Activated T-cell treated with anti-CD3 and anti-CD28 coated beads, Interleukin-2, amount 50 U/mL, for 24 hours (primary cell): ENCODE measurements at regions not wholly inside any gene's neighbourhood (a gene's known extent, or its start where the extent isn't known, plus 50 kb on each side); places are given as distances from the start of the nearest gene placed in this dataset.

Experiments
- DNase-seq: peaks from one replicate; pipeline ENCODE4 v3.0.0-alpha.2; 2020
- H3K27ac Mint-ChIP-seq: 2 replicates; pipeline ENCODE4 v1.8.0; 2020; ENCODE audit warnings: mild to moderate bottlenecking, mixed read lengths
- H3K27me3 Mint-ChIP-seq: 2 replicates; pipeline ENCODE4 v1.8.0; 2020; ENCODE audit warnings: mixed read lengths
- H3K36me3 Mint-ChIP-seq: 2 replicates; pipeline ENCODE4 v1.8.0; 2020; ENCODE audit warnings: low read depth, mixed read lengths
- H3K4me1 Mint-ChIP-seq: 2 replicates; pipeline ENCODE4 v1.8.0; 2020; ENCODE audit warnings: low read depth, mixed read lengths
- H3K4me3 Mint-ChIP-seq: 2 replicates; pipeline ENCODE4 v1.8.0; 2020; ENCODE audit warnings: mild to moderate bottlenecking, moderate library complexity, mixed read lengths
- H3K9me3 Mint-ChIP-seq: 2 replicates; pipeline ENCODE4 v1.8.0; 2020; ENCODE audit warnings: mixed read lengths

DNA sequence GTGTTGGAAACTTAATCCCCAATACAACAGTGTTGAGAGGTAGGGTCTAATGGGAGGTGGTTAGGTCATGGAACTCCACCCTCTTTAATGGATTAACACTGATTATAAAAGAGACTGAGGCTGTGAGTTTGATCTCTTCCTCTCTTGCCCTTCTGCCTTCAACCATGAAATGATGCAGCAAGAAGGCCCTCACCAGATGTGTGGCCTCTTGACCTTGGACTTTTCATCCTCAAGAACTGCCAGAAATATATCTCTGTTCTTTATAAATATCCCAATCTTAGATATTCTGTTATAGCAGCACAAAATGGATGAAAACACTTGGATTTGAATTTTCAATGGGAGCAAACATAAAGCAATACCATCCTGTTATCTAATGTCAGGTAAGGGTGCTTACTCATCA, 67.6 kb downstream of the NMUR2 start:
- no peaks in the 10 kb centered on the region for H3K4me1 Mint-ChIP-seq
- no peaks in the 10 kb centered on the region for H3K9me3 Mint-ChIP-seq
- H3K4me3 Mint-ChIP-seq = no peak overlapping the region
- no peaks in the 10 kb centered on the region for H3K27me3 Mint-ChIP-seq
- no peaks in the 10 kb centered on the region for H3K36me3 Mint-ChIP-seq
- DNase-seq = no peak
- no peak overlapping the region for H3K27ac Mint-ChIP-seq

GRCh38 chr5:152335461-152335860, 69.6 kb downstream of the NMUR2 start:
- H3K27me3 Mint-ChIP-seq = no peaks in the 10 kb centered on the region
- no peak overlapping the region for H3K27ac Mint-ChIP-seq
- no peaks in the 10 kb centered on the region for H3K4me1 Mint-ChIP-seq
- H3K36me3 Mint-ChIP-seq = no peaks in the 10 kb centered on the region
- H3K4me3 Mint-ChIP-seq = no peak overlapping the region
- no peaks in the 10 kb centered on the region for H3K9me3 Mint-ChIP-seq
- no peak for DNase-seq

DNA sequence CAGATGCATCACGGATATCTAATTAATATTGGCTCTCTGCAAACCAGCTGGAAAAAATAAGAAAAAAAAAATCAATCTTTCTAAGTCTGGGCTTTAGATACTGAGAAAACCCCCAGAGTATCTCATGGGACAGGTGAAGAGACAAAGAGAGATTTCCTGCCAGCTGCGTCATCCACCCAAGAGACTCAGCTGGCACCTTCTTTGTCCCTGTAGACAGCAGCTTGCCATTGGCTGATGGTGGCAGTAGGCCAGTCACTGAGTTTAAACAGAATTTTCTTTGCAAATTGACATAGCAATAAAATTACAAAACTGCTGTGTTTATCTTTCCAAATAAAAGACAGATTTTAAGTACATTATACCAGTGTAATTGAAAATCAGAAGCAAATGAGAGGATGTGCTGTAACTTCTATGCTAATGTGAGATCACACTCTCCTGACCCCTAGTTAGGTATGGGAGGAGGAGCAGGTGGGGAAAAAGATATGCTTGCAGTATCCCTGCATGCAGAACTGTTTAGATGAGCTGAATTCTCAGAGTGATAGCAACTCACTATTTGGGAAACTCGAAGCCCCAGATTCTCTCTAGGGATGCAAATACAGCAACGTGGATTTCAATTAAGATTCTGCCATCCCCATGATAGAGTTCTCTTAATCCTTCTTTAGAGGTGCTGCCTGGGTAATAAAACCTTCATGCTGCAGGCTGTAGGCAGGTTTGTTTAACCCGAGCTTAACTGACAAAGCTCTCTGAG, 72.2 kb downstream of the NMUR2 start:
- H3K36me3 Mint-ChIP-seq = no peaks in the 10 kb centered on the region
- H3K9me3 Mint-ChIP-seq = no peaks in the 10 kb centered on the region
- H3K4me3 Mint-ChIP-seq = no peak overlapping the region
- no peak for DNase-seq
- H3K4me1 Mint-ChIP-seq = no peaks in the 10 kb centered on the region
- no peaks in the 10 kb centered on the region for H3K27me3 Mint-ChIP-seq
- H3K27ac Mint-ChIP-seq = no peak overlapping the region

GRCh38 chr5:152331718-152332117, 73.4 kb downstream of the NMUR2 start:
- Mint-ChIP-seq H3K9me3 (peaks cover 3% of the 10 kb centered on the region), H3K4me3 (no peak overlapping the region), H3K27me3 (peaks cover 2% of the 10 kb centered on the region), H3K36me3 (no peaks in the 10 kb centered on the region), H3K4me1 (no peaks in the 10 kb centered on the region), H3K27ac (no peak overlapping the region)
- no peak for DNase-seq

DNA sequence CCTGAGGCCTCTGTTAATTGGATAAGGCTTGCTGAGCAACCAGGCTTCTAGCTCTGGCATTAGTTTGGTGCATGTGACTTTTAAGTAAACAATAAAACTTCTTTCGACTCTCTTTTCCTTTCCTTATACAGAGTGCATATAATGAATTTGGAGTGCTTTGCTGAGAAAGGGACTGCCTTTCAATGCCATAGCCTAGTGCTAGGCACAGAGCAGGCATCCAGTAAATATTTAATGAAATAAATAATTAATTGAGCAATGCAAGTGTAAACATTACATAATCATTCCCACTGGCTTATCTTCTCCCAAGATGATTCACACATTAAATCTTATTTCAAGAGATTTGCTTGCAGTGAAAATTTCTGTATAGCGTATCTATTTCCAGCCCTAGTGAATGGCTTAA, 74.1 kb downstream of the NMUR2 start:
- DNase-seq = no peak
- peaks cover 2% of the 10 kb centered on the region for H3K27me3 Mint-ChIP-seq
- H3K36me3 Mint-ChIP-seq = no peaks in the 10 kb centered on the region
- H3K27ac Mint-ChIP-seq = no peak overlapping the region
- peaks cover 3% of the 10 kb centered on the region for H3K9me3 Mint-ChIP-seq
- H3K4me1 Mint-ChIP-seq = no peaks in the 10 kb centered on the region
- H3K4me3 Mint-ChIP-seq = no peak overlapping the region

DNA sequence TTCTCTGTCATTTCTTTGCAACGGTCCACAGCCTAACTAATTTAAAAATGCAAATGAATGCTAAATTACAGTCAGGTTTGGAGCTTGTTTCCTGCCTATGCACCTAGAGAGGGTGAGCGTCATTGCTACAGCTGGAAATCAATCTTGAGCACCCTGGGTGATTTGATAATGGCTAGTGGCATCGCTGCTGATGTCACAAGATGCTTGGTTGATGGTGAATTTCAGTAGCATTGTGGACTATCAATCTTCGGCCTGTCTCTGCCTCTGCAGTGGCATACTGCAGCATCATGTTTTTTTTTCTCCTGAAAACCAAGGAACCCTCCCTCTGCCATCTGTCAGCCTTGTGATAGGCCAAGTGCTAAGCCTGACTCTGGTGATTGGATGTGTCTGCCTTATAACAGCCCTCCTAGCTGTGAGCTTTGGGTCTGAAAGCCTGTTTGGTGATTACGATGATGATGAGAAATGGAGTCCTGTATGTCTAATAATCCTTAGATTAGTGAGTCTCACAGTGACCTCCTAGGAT, 75.3 kb downstream of the NMUR2 start:
- Mint-ChIP-seq H3K36me3 (no peaks in the 10 kb centered on the region), H3K27me3 (peaks cover 2% of the 10 kb centered on the region), H3K4me1 (no peaks in the 10 kb centered on the region), H3K27ac (no peak overlapping the region), H3K9me3 (peaks cover 3% of the 10 kb centered on the region), H3K4me3 (no peak overlapping the region)
- DNase-seq = no peak

- Mint-ChIP-seq H3K27me3 (peaks cover 2% of the 10 kb centered on the region), H3K36me3 (no peaks in the 10 kb centered on the region), H3K4me1 (no peaks in the 10 kb centered on the region), H3K9me3 (peaks cover 3% of the 10 kb centered on the region), H3K27ac (no peak overlapping the region), H3K4me3 (no peak overlapping the region)
- no peak for DNase-seq
These were observed 75.9 kb downstream of the NMUR2 start for GRCh38 chr5:152329207-152329606.

DNA sequence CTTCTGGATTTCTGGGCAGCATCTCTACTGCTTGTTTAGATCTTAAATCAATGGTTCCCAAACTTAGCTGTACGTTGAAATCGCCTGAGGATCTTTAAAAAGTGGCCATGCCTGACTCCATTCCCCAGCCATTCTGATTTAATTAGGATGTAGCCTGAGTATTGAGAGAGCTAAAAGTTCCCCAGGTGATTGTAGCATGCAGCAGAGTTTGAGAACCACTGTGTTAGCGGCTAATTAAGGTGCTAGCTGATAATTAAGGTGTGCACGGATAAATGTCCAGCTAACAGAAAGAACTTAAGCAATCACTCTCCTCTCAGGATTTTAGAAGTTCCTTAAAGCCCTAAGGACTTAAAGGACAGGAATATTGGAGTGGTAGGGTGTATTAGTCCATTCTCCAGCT, 89.1 kb downstream of the NMUR2 start:
- Mint-ChIP-seq H3K4me3 (no peak overlapping the region), H3K4me1 (no peaks in the 10 kb centered on the region), H3K27me3 (no peaks in the 10 kb centered on the region), H3K27ac (no peak overlapping the region), H3K9me3 (peaks cover 4% of the 10 kb centered on the region), H3K36me3 (no peaks in the 10 kb centered on the region)
- DNase-seq = no peak

DNA sequence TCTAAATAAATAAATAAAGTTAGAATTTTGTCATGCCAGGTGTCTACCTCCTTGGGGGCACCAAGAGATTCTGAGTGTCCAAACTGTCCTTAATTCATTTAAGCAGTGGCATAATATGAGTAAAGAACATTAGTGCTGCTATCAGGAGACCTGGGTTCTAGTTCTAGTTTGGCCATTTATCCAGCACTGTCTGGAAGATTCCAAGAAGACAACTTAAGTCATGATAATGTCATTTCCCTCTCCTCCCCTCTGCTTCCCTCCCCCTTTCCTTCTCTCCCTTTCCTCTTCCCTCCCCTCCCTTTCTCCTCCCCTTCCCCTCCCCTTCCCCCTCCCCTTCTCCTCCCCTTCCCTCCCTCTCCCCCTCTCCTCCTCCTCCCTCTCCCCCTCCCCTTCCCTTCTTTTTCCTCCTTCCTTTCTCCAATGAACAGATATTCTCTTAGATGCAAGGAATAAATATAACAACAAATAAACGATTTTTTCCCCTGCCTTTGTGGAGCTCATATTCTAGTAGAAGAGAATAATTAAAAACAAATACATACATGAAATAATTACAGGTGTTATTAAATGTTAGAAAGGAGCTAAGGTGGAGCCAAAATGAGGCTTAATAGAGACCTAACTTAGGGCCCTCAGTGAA, 90.8 kb downstream of the NMUR2 start:
- Mint-ChIP-seq H3K36me3 (no peaks in the 10 kb centered on the region), H3K27me3 (no peaks in the 10 kb centered on the region), H3K4me1 (no peaks in the 10 kb centered on the region), H3K9me3 (no peaks in the 10 kb centered on the region), H3K4me3 (no peak overlapping the region), H3K27ac (no peak overlapping the region)
- no peak for DNase-seq

DNA sequence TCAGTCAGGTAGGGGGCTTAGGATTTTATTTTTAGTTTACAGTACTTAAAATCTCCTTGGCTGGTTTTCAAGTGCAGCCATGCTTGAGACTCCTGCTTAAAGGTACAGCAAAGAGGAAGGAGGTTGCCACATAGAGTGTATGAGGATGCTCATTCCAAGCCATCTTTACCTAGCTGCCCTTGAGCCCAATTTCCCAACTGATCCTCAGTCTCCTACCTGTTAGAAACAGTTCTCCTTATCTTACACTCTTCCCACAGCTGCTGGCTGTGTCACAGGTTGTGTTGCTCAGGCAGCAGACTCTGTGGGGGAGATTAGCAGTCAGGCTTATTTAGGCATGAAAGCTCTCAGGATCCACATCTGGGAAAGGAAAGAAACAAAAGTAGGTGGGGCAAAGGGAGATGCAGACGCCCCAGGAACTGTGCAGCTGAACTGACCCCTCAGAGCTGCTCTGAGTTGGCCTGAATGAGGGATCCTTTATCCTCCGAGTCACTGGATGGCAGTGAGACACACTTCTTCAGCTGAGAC, 95.1 kb downstream of the NMUR2 start:
- no peaks in the 10 kb centered on the region for H3K36me3 Mint-ChIP-seq
- DNase-seq = no peak
- H3K27ac Mint-ChIP-seq = no peak overlapping the region
- peaks cover 3% of the 10 kb centered on the region for H3K9me3 Mint-ChIP-seq
- H3K4me3 Mint-ChIP-seq = no peak overlapping the region
- H3K4me1 Mint-ChIP-seq = no peaks in the 10 kb centered on the region
- H3K27me3 Mint-ChIP-seq = no peaks in the 10 kb centered on the region

GRCh38 chr5:152306386-152306785, 98.7 kb downstream of the NMUR2 start:
- Mint-ChIP-seq H3K4me3 (no peak overlapping the region), H3K4me1 (no peaks in the 10 kb centered on the region), H3K9me3 (peaks cover 3% of the 10 kb centered on the region), H3K27ac (no peak overlapping the region), H3K27me3 (no peaks in the 10 kb centered on the region), H3K36me3 (no peaks in the 10 kb centered on the region)
- no peak for DNase-seq

- no peak overlapping the region for H3K4me3 Mint-ChIP-seq
- no peak overlapping the region for H3K27ac Mint-ChIP-seq
- no peaks in the 10 kb centered on the region for H3K27me3 Mint-ChIP-seq
- H3K9me3 Mint-ChIP-seq = peaks cover 3% of the 10 kb centered on the region
- H3K4me1 Mint-ChIP-seq = no peaks in the 10 kb centered on the region
- DNase-seq = no peak
- H3K36me3 Mint-ChIP-seq = no peaks in the 10 kb centered on the region
These were observed 99.6 kb downstream of the NMUR2 start for GRCh38 chr5:152305525-152305924.

DNA sequence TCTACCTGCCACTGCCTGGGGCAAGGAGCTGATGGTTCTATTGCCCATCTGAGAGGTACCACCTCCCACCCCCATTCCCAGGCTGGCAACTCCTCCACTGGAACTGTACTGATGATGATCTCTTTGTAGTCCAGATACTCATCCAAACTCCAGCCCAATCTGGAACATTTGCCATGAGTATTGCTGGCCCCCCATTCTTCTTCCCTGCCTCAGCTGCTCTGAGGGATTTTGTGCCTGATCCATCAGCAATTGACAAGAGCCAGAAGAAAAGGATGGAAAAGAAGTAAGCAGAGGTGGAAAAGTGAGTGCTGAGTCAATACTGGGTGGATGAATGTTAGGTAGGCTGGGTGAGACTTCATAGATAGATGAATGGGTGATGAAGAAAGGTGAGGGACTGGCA, 101.2 kb downstream of the NMUR2 start:
- Mint-ChIP-seq H3K9me3 (peaks cover 3% of the 10 kb centered on the region), H3K27me3 (no peaks in the 10 kb centered on the region), H3K4me3 (no peak overlapping the region), H3K27ac (no peak overlapping the region), H3K36me3 (no peaks in the 10 kb centered on the region), H3K4me1 (no peaks in the 10 kb centered on the region)
- DNase-seq = no peak

DNA sequence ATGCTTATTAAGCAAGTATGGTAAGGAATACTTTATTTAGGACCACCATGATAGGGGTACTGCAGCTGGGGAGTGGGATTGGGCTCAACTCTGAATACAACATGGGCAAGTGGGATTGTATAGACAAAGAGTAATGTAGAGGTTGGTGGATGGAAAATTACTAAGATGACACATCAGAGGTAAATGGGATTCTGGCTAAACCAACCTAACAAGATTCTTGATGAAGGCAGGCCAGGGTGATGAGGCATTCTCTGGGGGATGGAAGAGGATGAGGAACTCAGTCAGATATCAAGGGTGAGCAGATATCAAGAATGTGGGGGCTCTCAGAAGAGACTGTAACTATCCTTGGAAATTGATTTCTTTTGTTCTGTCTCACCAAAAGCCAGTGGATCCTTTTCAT, 107.2 kb downstream of the NMUR2 start:
- DNase-seq = no peak
- Mint-ChIP-seq H3K36me3 (no peaks in the 10 kb centered on the region), H3K4me3 (no peak overlapping the region), H3K4me1 (no peaks in the 10 kb centered on the region), H3K27ac (no peak overlapping the region), H3K27me3 (no peaks in the 10 kb centered on the region), H3K9me3 (no peaks in the 10 kb centered on the region)

DNA sequence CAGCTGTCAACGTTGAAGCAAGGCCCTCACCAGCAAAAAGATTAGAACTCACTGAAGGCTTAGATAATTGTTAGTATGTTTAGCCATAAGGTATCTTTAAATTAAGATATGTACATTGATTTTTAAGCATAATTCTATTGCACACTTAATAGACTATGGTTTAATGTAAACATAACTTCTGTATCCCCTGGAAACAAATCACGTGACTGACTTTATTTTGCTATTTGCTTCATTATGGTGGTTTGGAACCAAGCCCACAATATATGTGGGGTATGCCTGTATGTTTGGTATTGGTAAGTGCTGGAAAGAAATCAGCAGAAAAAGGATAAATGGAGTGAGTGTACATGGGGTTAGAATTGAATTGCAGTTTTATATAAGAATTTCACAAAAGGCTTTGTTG, 111.9 kb downstream of the NMUR2 start:
- Mint-ChIP-seq H3K27me3 (no peaks in the 10 kb centered on the region), H3K36me3 (no peaks in the 10 kb centered on the region), H3K9me3 (no peaks in the 10 kb centered on the region), H3K4me3 (no peak overlapping the region), H3K4me1 (no peaks in the 10 kb centered on the region), H3K27ac (no peak overlapping the region)
- no peak for DNase-seq
